ENCODE measurements at regions not wholly inside any gene's neighbourhood (a gene's known extent, or its start where the extent isn't known, plus 50 kb on each side); places are given as distances from the start of the nearest gene placed in this dataset.

DNA sequence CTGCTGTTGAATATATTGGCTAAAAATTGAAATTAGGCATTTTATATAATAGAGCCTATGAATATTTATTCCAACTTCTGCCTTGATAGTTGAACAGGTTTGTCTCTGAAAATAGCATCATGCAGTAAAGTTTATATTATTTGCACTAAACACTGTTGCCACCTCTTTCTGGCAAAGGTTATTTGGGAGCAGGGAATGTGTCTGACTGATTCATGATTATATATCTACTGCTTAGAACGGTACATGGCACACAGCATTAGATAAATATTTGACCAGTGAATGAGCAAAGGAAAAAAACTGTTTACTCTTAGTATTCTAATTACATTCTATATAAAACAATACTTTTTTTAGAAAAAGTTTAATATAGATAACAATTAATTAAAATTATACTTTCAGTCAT, 123.1 kb upstream of the MGAT4C start:
- H2BK5ac ChIP-seq (ENCODE audit: insufficient read length, low read length), result no peak overlapping the region
- no peak overlapping the region for H4K8ac ChIP-seq (replicated peaks; ENCODE audit: insufficient read length, low read depth, low read length)
- no peaks in the 10 kb centered on the region for H3K23me2 ChIP-seq (ENCODE audit: insufficient read length, low read depth, low read length, poor library complexity, severe bottlenecking)
- H3K4me2 ChIP-seq (ENCODE audit: insufficient read depth, insufficient read length, low read length), result no peak overlapping the region
- no peak overlapping the region for H2BK120ac ChIP-seq (ENCODE audit: low read depth, low read length, poor library complexity, severe bottlenecking)
- H3K36me3 Mint-ChIP-seq (ENCODE audit: insufficient read depth in 1 of 3, low read depth in 3 of 3), result peaks cover 6 to 9% (median 7%) of the 10 kb centered on the region in 3 experiments; a peak in 6 of 7 replicates
- no peaks in the 10 kb centered on the region for H4K20me1 ChIP-seq (ENCODE audit: control insufficient read depth, insufficient read depth, insufficient read length)
- H3T11ph ChIP-seq (ENCODE audit: low read length), result no peak overlapping the region
- no peak overlapping the region for H2AFZ ChIP-seq (ENCODE audit: low read length)
- no peaks in the 10 kb centered on the region for H3K79me2 ChIP-seq (ENCODE audit: insufficient read depth, low read length)
- H3K18ac ChIP-seq (ENCODE audit: insufficient read length, low read depth, low read length), result no peak overlapping the region
- no peak overlapping the region for H3K56ac ChIP-seq (ENCODE audit: insufficient read length, low read depth, low read length)
- H3K27ac ChIP-seq (ENCODE audit: insufficient read length, low read depth, low read length), result no peak overlapping the region
- no CpG with 5 or more reads among the region's 1 CpG for WGBS (ENCODE audit: extremely low coverage, insufficient read length, low lambda C conversion rate)
- H2BK12ac ChIP-seq (ENCODE audit: insufficient read length, low read depth, low read length), result no peak overlapping the region
- no peak overlapping the region for H4K5ac ChIP-seq (ENCODE audit: insufficient read length, low read depth, low read length)
- H3K27me3 ChIP-seq (ENCODE audit: insufficient read depth, low read length), result no peaks in the 10 kb centered on the region
- no peak overlapping the region for H2BK20ac ChIP-seq (ENCODE audit: low read depth, low read length, poor library complexity, severe bottlenecking)
- H3K9ac ChIP-seq (ENCODE audit: extremely low read depth, insufficient read length, low read length), result no peak overlapping the region
- no peak overlapping the region for H3K14ac ChIP-seq (ENCODE audit: insufficient read depth, low read length)
- no peaks in the 10 kb centered on the region for H3K9me3 ChIP-seq (ENCODE audit: control insufficient read depth, low read depth, low read length)
- no peak for DNase-seq
- H3K23ac ChIP-seq (ENCODE audit: insufficient read length, low read depth, low read length), result no peak overlapping the region
- H2AK5ac ChIP-seq (ENCODE audit: insufficient read length, low read length), result no peak overlapping the region
- H3K4me3 Mint-ChIP-seq, result no peak overlapping the region
- no peak overlapping the region for H3K27ac Mint-ChIP-seq
- H3K79me1 ChIP-seq (ENCODE audit: insufficient read depth, low read depth, low read length, poor library complexity, severe bottlenecking), result no peaks in the 10 kb centered on the region
- peaks cover 3% of the 10 kb centered on the region in 2 experiments; a peak in 3 of 4 replicates for H3K4me1 Mint-ChIP-seq
- H4K91ac ChIP-seq (ENCODE audit: insufficient read length, low read depth, low read length), result no peak overlapping the region
- no peak overlapping the region for H2BK15ac ChIP-seq (ENCODE audit: low read depth, low read length)
- no peak overlapping the region for H3K4ac ChIP-seq (ENCODE audit: low read depth, low read length)
- no peaks in the 10 kb centered on the region for H3K4me1 ChIP-seq (ENCODE audit: insufficient read depth, low read length)
- TF ChIP-seq, protein P1, sequence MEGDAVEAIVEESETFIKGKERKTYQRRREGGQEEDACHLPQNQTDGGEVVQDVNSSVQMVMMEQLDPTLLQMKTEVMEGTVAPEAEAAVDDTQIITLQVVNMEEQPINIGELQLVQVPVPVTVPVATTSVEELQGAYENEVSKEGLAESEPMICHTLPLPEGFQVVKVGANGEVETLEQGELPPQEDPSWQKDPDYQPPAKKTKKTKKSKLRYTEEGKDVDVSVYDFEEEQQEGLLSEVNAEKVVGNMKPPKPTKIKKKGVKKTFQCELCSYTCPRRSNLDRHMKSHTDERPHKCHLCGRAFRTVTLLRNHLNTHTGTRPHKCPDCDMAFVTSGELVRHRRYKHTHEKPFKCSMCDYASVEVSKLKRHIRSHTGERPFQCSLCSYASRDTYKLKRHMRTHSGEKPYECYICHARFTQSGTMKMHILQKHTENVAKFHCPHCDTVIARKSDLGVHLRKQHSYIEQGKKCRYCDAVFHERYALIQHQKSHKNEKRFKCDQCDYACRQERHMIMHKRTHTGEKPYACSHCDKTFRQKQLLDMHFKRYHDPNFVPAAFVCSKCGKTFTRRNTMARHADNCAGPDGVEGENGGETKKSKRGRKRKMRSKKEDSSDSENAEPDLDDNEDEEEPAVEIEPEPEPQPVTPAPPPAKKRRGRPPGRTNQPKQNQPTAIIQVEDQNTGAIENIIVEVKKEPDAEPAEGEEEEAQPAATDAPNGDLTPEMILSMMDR (conservative IDR thresholded peaks at IDR 0.05), result no peak
- H3K27me3 Mint-ChIP-seq (ENCODE audit: low read depth), result no peaks in the 10 kb centered on the region
- peaks cover 8 to 12% of the 10 kb centered on the region in 2 experiments; a peak in 4 of 5 replicates for H3K9me3 Mint-ChIP-seq
